ENCODE measurements at regions not wholly inside any gene's neighbourhood (a gene's known extent, or its start where the extent isn't known, plus 50 kb on each side); places are given as distances from the start of the nearest gene placed in this dataset.
A peak's percentile ranks its signal among the peaks of the same experiment; 100 is the strongest.
"Not testable (repeated sequence)": the region's sequence is repeated elsewhere in the genome, so short reads cannot be mapped to it uniquely, and the experiment has no call there.

DNA sequence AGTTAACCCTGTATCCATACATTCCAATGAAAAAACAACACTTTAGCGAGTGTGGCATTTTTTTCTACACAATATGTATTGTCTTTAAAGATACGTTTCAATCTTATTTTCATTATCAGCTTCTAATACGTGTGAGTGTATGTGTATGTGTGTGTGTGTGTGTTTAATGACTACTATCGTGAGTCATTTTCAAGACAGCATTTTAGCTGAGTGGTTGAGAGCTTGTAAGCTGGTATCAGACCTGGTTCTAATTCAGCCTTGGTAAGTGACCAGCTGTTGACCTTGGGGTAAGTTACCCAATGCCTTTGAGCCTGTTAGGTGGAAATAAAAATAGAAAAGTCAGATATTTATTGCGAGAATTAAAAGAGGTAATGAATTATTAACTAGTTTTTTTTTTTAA, 320.0 kb upstream of the NT5E start:
- no peak overlapping the region for H3K4me3 ChIP-seq
- H3K9me3 ChIP-seq: no peaks in the 10 kb centered on the region
- intact Hi-C loops (cut with DNase I): no loop called here
- no peak overlapping the region for H3K27ac ChIP-seq
- 75 to 80% methylated on average over 5 of the region's 5 CpGs for WGBS, 2 donors
- TF ChIP-seq, protein P1, sequence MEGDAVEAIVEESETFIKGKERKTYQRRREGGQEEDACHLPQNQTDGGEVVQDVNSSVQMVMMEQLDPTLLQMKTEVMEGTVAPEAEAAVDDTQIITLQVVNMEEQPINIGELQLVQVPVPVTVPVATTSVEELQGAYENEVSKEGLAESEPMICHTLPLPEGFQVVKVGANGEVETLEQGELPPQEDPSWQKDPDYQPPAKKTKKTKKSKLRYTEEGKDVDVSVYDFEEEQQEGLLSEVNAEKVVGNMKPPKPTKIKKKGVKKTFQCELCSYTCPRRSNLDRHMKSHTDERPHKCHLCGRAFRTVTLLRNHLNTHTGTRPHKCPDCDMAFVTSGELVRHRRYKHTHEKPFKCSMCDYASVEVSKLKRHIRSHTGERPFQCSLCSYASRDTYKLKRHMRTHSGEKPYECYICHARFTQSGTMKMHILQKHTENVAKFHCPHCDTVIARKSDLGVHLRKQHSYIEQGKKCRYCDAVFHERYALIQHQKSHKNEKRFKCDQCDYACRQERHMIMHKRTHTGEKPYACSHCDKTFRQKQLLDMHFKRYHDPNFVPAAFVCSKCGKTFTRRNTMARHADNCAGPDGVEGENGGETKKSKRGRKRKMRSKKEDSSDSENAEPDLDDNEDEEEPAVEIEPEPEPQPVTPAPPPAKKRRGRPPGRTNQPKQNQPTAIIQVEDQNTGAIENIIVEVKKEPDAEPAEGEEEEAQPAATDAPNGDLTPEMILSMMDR (IDR thresholded peaks at IDR 0.05): no peak
- TF ChIP-seq POLR2A (IDR thresholded peaks at IDR 0.05) (no peak), EP300 (IDR thresholded peaks at IDR 0.05) (no peak), POLR2AphosphoS5 (IDR thresholded peaks at IDR 0.05) (no peak)
- H3K36me3 ChIP-seq: no peaks in the 10 kb centered on the region
- no peaks in the 10 kb centered on the region for H3K27me3 ChIP-seq
- H3K4me1 ChIP-seq: no peaks in the 10 kb centered on the region
- DNase-seq: no peak

DNA sequence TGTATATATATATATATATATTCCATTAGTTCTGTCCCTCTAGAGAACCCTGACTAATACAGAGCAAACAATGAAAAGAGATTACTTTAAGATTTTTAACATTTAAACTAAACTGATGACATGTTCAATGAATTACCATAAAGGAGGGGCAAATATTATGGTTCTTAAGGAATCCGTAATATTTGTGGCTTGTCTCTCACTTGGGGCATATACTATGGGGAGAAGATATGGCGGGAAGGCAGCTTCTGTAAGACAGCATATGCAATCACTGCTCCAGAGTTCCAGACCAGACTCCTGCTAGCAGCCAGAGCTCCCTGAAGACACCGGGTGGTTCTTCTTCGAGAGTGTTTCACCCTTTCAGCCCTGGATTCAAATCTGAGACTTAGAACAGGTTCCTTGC, 321.1 kb upstream of the NT5E start:
- 54 to 55% methylated on average over 4 of the region's 4 CpGs for WGBS, 2 donors
- no peaks in the 10 kb centered on the region for H3K27me3 ChIP-seq
- no peaks in the 10 kb centered on the region for H3K36me3 ChIP-seq
- TF ChIP-seq POLR2AphosphoS5 (IDR thresholded peaks at IDR 0.05) (no peak), POLR2A (IDR thresholded peaks at IDR 0.05) (no peak), EP300 (IDR thresholded peaks at IDR 0.05) (no peak)
- TF ChIP-seq, protein P1 (IDR thresholded peaks at IDR 0.05): no peak
- no peak overlapping the region for H3K4me3 ChIP-seq
- intact Hi-C loops (cut with DNase I): no loop called here
- no peak overlapping the region for H3K27ac ChIP-seq
- no peaks in the 10 kb centered on the region for H3K4me1 ChIP-seq
- no peak for DNase-seq
- H3K9me3 ChIP-seq: no peaks in the 10 kb centered on the region

DNA sequence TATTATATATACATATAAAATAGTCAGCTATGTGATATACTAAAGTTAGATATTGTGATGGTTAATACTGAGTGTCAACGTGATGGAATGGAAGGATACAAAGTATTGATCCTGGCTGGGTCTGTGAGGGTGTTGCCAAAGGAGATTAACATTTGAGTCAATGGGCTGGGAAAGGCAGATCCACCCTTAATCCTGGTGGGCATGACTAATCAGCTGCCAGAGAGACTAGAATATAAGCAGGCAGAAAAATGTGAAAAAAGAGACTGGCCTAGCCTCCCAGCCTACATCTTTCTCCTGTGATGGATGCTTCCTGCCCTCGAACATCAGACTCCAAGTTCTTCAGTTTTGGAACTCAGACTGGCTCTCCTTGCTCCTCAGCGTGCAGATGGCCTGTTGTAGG, 321.6 kb upstream of the NT5E start:
- DNase-seq; H3K27ac ChIP-seq; intact Hi-C loops (cut with DNase I); H3K4me3 ChIP-seq; H3K4me1 ChIP-seq; H3K9me3 ChIP-seq; H3K36me3 ChIP-seq; H3K27me3 ChIP-seq: not testable (repeated sequence)
- WGBS, 2 donors: 46 to 65% methylated on average over 3 of the region's 3 CpGs

DNA sequence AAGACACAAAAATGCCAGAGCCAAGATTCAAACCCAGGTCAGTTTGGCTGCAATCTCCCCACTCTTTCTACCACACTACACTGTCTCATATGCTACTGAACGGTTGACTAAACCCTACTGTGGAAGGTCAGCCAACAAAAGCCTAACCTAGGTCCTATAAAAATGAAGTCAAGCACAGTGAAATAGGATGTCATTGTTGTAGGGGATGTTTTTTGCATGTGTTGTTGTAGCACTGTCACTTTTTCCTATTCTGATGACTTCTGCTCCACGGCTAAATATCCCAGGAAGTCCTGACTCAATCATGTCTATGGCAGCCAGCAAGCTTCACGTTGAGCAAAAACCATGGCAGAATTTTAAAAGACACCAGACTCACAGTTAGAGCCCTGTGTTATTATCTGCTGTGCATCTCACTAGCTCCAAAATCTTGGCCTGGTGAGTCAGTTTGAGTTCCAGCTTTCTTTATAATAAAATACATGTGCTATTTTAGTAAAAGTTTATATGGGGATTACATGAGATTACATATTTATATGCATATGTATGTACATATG, 322.1 kb upstream of the NT5E start:
- no peak overlapping the region for H3K4me3 ChIP-seq
- DNase-seq: no peak
- H3K4me1 ChIP-seq: no peaks in the 10 kb centered on the region
- no peak overlapping the region for H3K27ac ChIP-seq
- intact Hi-C loops (cut with DNase I): no loop called here
- H3K27me3 ChIP-seq: no peaks in the 10 kb centered on the region
- no peaks in the 10 kb centered on the region for H3K36me3 ChIP-seq
- 50 to 61% methylated on average over 3 of the region's 3 CpGs for WGBS, 2 donors
- TF ChIP-seq, protein P1 (IDR thresholded peaks at IDR 0.05): no peak
- TF ChIP-seq EP300 (IDR thresholded peaks at IDR 0.05): no peak
- H3K9me3 ChIP-seq: no peaks in the 10 kb centered on the region

DNA sequence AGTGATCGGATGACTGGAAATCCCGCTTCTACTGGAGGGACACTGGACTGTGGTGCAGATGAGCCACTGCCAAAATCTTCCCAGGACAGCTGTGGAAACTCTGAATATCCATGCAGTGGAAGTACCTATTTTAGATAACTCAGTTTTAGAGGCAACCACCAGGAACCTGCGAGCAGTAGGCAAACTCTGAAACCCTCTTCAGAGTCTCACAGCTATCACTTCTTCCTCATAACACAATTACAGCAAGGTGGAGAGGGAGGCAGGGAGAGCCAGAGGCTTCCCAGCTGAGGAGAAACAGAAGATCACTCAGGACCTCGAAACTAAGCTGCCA, 322.8 kb upstream of the NT5E start:
- no peaks in the 10 kb centered on the region for H3K4me1 ChIP-seq
- intact Hi-C loops (cut with DNase I): no loop called here
- no peaks in the 10 kb centered on the region for H3K27me3 ChIP-seq
- no peaks in the 10 kb centered on the region for H3K36me3 ChIP-seq
- no peak for DNase-seq
- H3K4me3 ChIP-seq: no peak overlapping the region
- no peak for TF ChIP-seq EP300 (IDR thresholded peaks at IDR 0.05)
- no peak overlapping the region for H3K27ac ChIP-seq
- 53 to 59% methylated on average over 4 of the region's 4 CpGs for WGBS, 2 donors
- H3K9me3 ChIP-seq: no peaks in the 10 kb centered on the region

DNA sequence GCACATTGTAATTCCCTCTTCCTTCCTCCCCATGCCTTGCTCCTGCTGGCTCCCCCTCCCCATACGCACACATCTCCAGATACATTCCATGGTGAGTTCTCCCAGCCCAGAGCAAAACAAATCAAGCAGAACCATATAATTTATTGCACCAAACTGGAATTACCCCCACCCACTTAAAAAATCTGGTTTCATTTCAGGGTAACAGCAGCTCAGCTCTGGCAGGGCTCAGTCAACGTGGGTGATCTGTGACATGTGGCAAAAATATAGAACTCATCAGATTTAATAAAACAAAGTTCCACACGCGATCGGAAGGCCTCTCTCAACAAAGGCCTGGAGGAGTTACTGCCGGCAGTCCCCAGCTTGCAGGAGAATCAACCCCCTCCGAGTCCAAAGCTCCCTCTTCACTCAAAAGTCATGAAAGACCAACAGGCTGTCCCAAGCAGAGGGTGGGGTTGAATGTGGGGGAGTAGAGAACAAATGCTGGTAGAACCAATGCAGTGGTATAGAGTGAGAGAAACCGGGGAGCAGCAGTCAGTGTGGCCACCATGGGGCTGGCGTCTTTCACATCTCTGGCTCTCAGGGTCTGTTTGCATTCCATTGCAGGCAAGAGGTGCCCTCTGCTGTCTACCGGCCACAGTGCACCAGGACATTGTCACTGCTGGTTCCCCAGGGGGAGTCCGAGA, 323.3 kb upstream of the NT5E start:
- no peak for DNase-seq
- H3K9me3 ChIP-seq: no peaks in the 10 kb centered on the region
- no peaks in the 10 kb centered on the region for H3K4me1 ChIP-seq
- H3K27ac ChIP-seq: no peak overlapping the region
- 24 to 25% methylated on average over 11 of the region's 11 CpGs for WGBS, 2 donors
- TF ChIP-seq EP300 (IDR thresholded peaks at IDR 0.05): no peak
- TF ChIP-seq, protein P1 (IDR thresholded peaks at IDR 0.05): peak in 1 of 4 experiments; percentile 39
- intact Hi-C loops (cut with DNase I): no loop called here
- no peak overlapping the region for H3K4me3 ChIP-seq
- H3K36me3 ChIP-seq: no peaks in the 10 kb centered on the region
- no peaks in the 10 kb centered on the region for H3K27me3 ChIP-seq

All from sigmoid colon (tissue), 6 donors.